ENCODE measurements at regions not wholly inside any gene's neighbourhood (a gene's known extent, or its start where the extent isn't known, plus 50 kb on each side); places are given as distances from the start of the nearest gene placed in this dataset.

DNA sequence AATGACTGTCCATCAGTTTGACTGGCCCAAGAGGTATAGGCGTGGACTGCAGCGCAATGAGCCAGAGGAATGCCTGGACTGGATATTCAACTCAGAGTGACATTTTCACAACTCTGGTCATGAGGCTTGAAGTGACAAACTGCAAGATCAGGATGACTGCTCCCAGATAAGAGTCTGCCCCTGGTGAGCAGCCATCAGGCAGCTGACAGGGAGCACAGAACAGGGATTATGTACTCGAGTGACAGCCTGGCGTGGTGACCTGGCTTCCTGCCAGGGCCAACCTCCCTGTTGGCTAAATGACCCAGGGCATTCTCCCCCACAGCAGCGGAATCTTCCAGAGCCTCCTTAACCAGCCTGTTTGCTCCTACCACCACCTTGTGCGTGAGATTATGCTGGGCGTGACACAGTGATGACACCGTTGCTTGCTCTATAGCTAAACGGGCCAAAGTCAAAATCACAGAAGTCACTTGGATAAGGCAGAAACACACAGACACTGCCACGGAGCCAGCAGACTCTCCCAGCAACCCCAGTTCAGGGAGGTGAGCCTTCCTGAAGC, 209.1 kb upstream of the JARID2 start:
- 40 to 100% (median 69%) methylated on average over 1 to 10 of the region's 10 CpGs; no CpG with 5 or more reads in 2 of the 10 experiments for WGBS, 10 experiments
- Histone ChIP-seq H3K4me1 (replicated peaks in 1 of 2) (peaks cover 0 to 6% of the 10 kb centered on the region in 2 donors), H3K4me3 (no peak overlapping the region), H3K27ac (no peak overlapping the region)
- ATAC-seq (replicated peaks in 6 of 8): peak in 6 of 8 experiments; percentile 59 to 93 (median 85)
- in situ Hi-C loops (cut with MboI; ENCODE audit: low pct_unique_long_range_greater_than_20kb in 2 of 9, low sequenced_read_pairs in 9 of 9, unreplicated experiment in 9 of 9): no loop called here

DNA sequence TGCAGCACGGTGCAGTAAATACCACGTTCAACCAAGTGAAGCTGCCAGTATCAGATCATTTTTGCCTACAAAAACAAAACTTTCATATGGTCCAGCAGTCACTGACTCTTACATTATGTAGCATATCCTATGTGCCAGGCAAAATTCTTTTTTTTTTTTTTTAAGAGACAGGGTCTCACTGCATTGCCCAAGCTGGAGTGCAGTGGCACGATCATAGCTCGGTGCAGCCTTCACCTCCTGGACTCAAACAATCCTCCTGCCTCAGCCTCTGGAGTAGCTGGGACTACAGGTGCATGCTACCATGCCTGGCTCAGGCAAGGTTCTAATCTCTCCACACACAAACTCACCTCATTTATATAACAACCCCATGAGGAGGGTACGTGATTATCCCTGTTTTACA, 208.6 kb upstream of the JARID2 start:
- 82 to 100% (median 98%) methylated on average over 1 to 4 of the region's 5 CpGs; no CpG with 5 or more reads in 4 of the 10 experiments for WGBS, 10 experiments
- in situ Hi-C loops (cut with MboI; ENCODE audit: low pct_unique_long_range_greater_than_20kb in 2 of 9, low sequenced_read_pairs in 9 of 9, unreplicated experiment in 9 of 9): no loop called here
- ATAC-seq (replicated peaks in 6 of 8): no peak
- Histone ChIP-seq H3K4me1 (replicated peaks in 1 of 2) (peaks cover 0 to 6% of the 10 kb centered on the region in 2 donors), H3K4me3 (no peak overlapping the region), H3K27ac (no peak overlapping the region)

GRCh38 chr6:15038013-15038791, 207.7 kb upstream of the JARID2 start:
- 75 to 100% (median 92%) methylated on average over 2 to 9 of the region's 11 CpGs; no CpG with 5 or more reads in 1 of the 10 experiments for WGBS, 10 experiments
- in situ Hi-C loops (cut with MboI; ENCODE audit: low pct_unique_long_range_greater_than_20kb in 2 of 9, low sequenced_read_pairs in 9 of 9, unreplicated experiment in 9 of 9): no loop called here
- peaks cover 0 to 6% of the 10 kb centered on the region in 2 donors for H3K4me1 ChIP-seq (replicated peaks in 1 of 2)
- no peak overlapping the region for H3K27ac ChIP-seq
- no peak overlapping the region for H3K4me3 ChIP-seq
- ATAC-seq (replicated peaks in 6 of 8): no peak

GRCh38 chr6:15039136-15039535, 206.7 kb upstream of the JARID2 start:
- in situ Hi-C loops (cut with MboI; ENCODE audit: low pct_unique_long_range_greater_than_20kb in 2 of 9, low sequenced_read_pairs in 9 of 9, unreplicated experiment in 9 of 9): no loop called here
- WGBS, 10 experiments: 80 to 100% (median 94%) methylated on average over 1 to 3 of the region's 3 CpGs; no CpG with 5 or more reads in 3 of the 10 experiments
- Histone ChIP-seq H3K27ac (no peak overlapping the region), H3K4me1 (replicated peaks in 1 of 2) (peaks cover 2 to 6% of the 10 kb centered on the region in 2 donors), H3K4me3 (no peak overlapping the region)
- ATAC-seq (replicated peaks in 6 of 8): no peak

- Histone ChIP-seq H3K4me1 (replicated peaks in 1 of 2) (peaks cover 0 to 3% of the 10 kb centered on the region in 2 donors), H3K27ac (no peak overlapping the region), H3K4me3 (no peak overlapping the region)
- no peak for ATAC-seq (replicated peaks in 6 of 8)
- WGBS, 10 experiments: 72 to 100% (median 89%) methylated on average over 2 to 4 of the region's 4 CpGs
- in situ Hi-C loops (cut with MboI; ENCODE audit: low pct_unique_long_range_greater_than_20kb in 2 of 9, low sequenced_read_pairs in 9 of 9, unreplicated experiment in 9 of 9): no loop called here
Observed at GRCh38 chr6:15042938-15043337, 202.9 kb upstream of the JARID2 start.

- peaks cover 0 to 3% of the 10 kb centered on the region in 2 donors for H3K4me1 ChIP-seq (replicated peaks in 1 of 2)
- no peak for ATAC-seq (replicated peaks in 6 of 8)
- WGBS, 10 experiments: 17 to 100% (median 76%) methylated on average over 1 to 4 of the region's 4 CpGs; no CpG with 5 or more reads in 3 of the 10 experiments
Observed at GRCh38 chr6:15044146-15044882, 201.6 kb upstream of the JARID2 start.

GRCh38 chr6:15044948-15045347, 200.9 kb upstream of the JARID2 start:
- WGBS, 10 experiments: 42 to 100% (median 92%) methylated on average over 1 to 2 of the region's 2 CpGs; no CpG with 5 or more reads in 4 of the 10 experiments
- no peak overlapping the region for H3K27ac ChIP-seq
- H3K4me1 ChIP-seq (replicated peaks in 1 of 2): peaks cover 0 to 3% of the 10 kb centered on the region in 2 donors
- no peak overlapping the region for H3K4me3 ChIP-seq
- in situ Hi-C loops (cut with MboI; ENCODE audit: low pct_unique_long_range_greater_than_20kb in 2 of 9, low sequenced_read_pairs in 9 of 9, unreplicated experiment in 9 of 9): no loop called here
- no peak for ATAC-seq (replicated peaks in 6 of 8)

More at GRCh38 chr6:15044146-15044882, 201.6 kb upstream of the JARID2 start:
- H3K4me3 ChIP-seq: no peak overlapping the region
- no peak overlapping the region for H3K27ac ChIP-seq
- in situ Hi-C loops (cut with MboI; ENCODE audit: low pct_unique_long_range_greater_than_20kb in 2 of 9, low sequenced_read_pairs in 9 of 9, unreplicated experiment in 9 of 9): no loop called here

DNA sequence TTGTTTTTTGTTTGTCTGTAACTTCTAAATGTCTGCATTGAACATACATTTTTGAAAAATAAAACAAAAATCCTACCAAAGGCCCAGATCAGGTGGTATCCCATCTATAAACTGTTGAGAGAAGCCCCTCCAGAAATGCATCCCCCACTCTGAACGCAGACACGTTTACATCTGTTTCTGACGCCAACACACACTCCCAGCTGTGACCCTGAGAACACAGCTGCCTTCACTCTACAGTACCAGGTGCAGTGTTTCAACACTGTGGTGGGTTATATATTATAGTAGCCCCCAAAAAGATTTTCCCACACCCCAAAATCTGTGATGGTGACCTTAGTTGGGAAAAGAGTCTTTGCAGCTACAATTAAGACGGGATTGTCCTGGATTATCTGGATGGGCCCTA, 199.1 kb upstream of the JARID2 start:
- 20 to 100% (median 85%) methylated on average over 1 to 4 of the region's 4 CpGs; no CpG with 5 or more reads in 3 of the 10 experiments for WGBS, 10 experiments
- in situ Hi-C loops (cut with MboI; ENCODE audit: low pct_unique_long_range_greater_than_20kb in 2 of 9, low sequenced_read_pairs in 9 of 9, unreplicated experiment in 9 of 9): no loop called here
- no peak for ATAC-seq (replicated peaks in 6 of 8)
- H3K4me3 ChIP-seq: no peak overlapping the region
- peaks cover 0 to 3% of the 10 kb centered on the region in 2 donors for H3K4me1 ChIP-seq (replicated peaks in 1 of 2)
- H3K27ac ChIP-seq: no peak overlapping the region

DNA sequence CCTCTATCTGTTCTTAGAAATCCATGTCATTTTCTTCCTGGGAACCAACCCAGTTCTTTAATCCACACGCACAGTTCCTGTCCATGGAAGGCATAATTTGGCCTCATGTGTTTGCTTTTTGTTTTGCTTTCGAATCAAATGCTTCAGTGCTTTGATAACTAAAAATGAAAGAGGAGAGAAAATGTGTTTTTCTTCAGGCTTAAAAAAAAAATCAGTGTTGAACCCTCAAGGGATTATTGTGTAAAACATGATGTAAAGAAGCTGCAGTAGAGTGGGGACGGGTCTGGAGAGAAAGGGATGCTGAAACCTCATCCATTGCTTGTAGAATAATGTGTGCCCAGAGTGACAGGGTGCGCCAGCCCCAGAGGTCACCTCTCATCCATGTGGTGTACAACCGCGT, 197.5 kb upstream of the JARID2 start:
- in situ Hi-C loops (cut with MboI; ENCODE audit: low pct_unique_long_range_greater_than_20kb in 2 of 9, low sequenced_read_pairs in 9 of 9, unreplicated experiment in 9 of 9): no loop called here
- WGBS, 10 experiments: 54 to 96% (median 86%) methylated on average over 2 to 6 of the region's 6 CpGs; no CpG with 5 or more reads in 1 of the 10 experiments
- no peak overlapping the region for H3K27ac ChIP-seq
- no peak for ATAC-seq (replicated peaks in 6 of 8)
- peaks cover 0 to 3% of the 10 kb centered on the region in 2 donors for H3K4me1 ChIP-seq (replicated peaks in 1 of 2)
- H3K4me3 ChIP-seq: no peak overlapping the region

- WGBS, 10 experiments: 52 to 100% (median 82%) methylated on average over 1 to 9 of the region's 9 CpGs
- Histone ChIP-seq H3K4me1 (replicated peaks in 1 of 2) (peaks cover 0 to 8% of the 10 kb centered on the region in 2 donors), H3K27ac (no peak overlapping the region), H3K4me3 (no peak overlapping the region)
- in situ Hi-C loops (cut with MboI; ENCODE audit: low pct_unique_long_range_greater_than_20kb in 2 of 9, low sequenced_read_pairs in 9 of 9, unreplicated experiment in 9 of 9): no loop called here
- ATAC-seq (replicated peaks in 6 of 8): no peak
Observed at GRCh38 chr6:15058200-15059061, 187.4 kb upstream of the JARID2 start.

- WGBS, 10 experiments: 50 to 100% (median 87%) methylated on average over 1 to 4 of the region's 4 CpGs; no CpG with 5 or more reads in 2 of the 10 experiments
- no peak overlapping the region for H3K4me3 ChIP-seq
- peaks cover 10 to 18% of the 10 kb centered on the region in 2 donors for H3K4me1 ChIP-seq (replicated peaks in 1 of 2)
- ATAC-seq (replicated peaks in 6 of 8): peak in 3 of 8 experiments; percentile 18 to 43 (median 30)
- H3K27ac ChIP-seq: no peak overlapping the region
- in situ Hi-C loops (cut with MboI; ENCODE audit: low pct_unique_long_range_greater_than_20kb in 2 of 9, low sequenced_read_pairs in 9 of 9, unreplicated experiment in 9 of 9): no loop called here
Observed at GRCh38 chr6:15061180-15061641, 184.7 kb upstream of the JARID2 start.

- in situ Hi-C loops (cut with MboI; ENCODE audit: low pct_unique_long_range_greater_than_20kb in 2 of 9, low sequenced_read_pairs in 9 of 9, unreplicated experiment in 9 of 9): no loop called here
- 79 to 100% (median 93%) methylated on average over 1 to 6 of the region's 6 CpGs; no CpG with 5 or more reads in 2 of the 10 experiments for WGBS, 10 experiments
- Histone ChIP-seq H3K4me1 (replicated peaks in 1 of 2) (peaks cover 10 to 18% of the 10 kb centered on the region in 2 donors), H3K4me3 (no peak overlapping the region), H3K27ac (no peak overlapping the region)
- ATAC-seq (replicated peaks in 6 of 8): peak in 1 of 8 experiments; percentile 2
Observed at GRCh38 chr6:15061908-15062515, 183.9 kb upstream of the JARID2 start.

Measured in motor neuron (in vitro differentiated cells).